Astrocyte of the cerebellum (primary cell): ENCODE measurements at regions not wholly inside any gene's neighbourhood (a gene's known extent, or its start where the extent isn't known, plus 50 kb on each side); places are given as distances from the start of the nearest gene placed in this dataset.

ENCODE experiments used
- DNase-seq: peaks from one replicate; pipeline ENCODE4 v3.0.0-alpha.2; 2011; ENCODE audit warnings: low read depth
- H3K4me3 ChIP-seq: 2 replicates; pipeline ENCODE4 v1.5.1; 2011; ENCODE audit warnings: mild to moderate bottlenecking, low read depth, low read length, moderate library complexity
- in situ Hi-C: cut with HindIII; loops from 2 replicates; pipeline ENCODE4 v1.10.0; 2017; ENCODE audit warnings: low sequenced_read_pairs
- TF ChIP-seq, protein P1 (sequence below): IDR thresholded peaks from 2 replicates; pipeline ENCODE4 v1.5.1; 2012; ENCODE audit warnings: low read length, low read depth, moderate library complexity, mild to moderate bottlenecking; ENCODE audit errors: missing control alignments

DNA sequence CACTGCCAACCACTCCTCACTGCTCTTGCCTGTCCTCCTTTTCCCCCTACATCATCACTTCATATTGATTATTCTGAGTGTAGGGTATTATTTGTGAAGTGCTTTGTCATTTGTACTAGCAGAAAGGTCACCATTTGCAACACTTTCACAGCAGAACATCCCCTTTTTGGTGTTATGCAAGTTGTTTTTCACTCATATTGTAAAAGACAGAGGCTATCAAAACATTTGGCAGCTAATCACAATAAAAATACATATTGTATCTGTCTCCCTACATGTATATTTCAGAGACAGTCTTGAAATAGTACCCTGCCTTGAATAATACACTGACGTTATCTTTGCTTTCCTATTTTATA lies 82.3 kb downstream of the ANXA1 start:
- TF ChIP-seq, protein P1, sequence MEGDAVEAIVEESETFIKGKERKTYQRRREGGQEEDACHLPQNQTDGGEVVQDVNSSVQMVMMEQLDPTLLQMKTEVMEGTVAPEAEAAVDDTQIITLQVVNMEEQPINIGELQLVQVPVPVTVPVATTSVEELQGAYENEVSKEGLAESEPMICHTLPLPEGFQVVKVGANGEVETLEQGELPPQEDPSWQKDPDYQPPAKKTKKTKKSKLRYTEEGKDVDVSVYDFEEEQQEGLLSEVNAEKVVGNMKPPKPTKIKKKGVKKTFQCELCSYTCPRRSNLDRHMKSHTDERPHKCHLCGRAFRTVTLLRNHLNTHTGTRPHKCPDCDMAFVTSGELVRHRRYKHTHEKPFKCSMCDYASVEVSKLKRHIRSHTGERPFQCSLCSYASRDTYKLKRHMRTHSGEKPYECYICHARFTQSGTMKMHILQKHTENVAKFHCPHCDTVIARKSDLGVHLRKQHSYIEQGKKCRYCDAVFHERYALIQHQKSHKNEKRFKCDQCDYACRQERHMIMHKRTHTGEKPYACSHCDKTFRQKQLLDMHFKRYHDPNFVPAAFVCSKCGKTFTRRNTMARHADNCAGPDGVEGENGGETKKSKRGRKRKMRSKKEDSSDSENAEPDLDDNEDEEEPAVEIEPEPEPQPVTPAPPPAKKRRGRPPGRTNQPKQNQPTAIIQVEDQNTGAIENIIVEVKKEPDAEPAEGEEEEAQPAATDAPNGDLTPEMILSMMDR, result no peak
- in situ Hi-C loops, result no loop called here
- H3K4me3 ChIP-seq, result no peak overlapping the region
- DNase-seq, result no peak

DNA sequence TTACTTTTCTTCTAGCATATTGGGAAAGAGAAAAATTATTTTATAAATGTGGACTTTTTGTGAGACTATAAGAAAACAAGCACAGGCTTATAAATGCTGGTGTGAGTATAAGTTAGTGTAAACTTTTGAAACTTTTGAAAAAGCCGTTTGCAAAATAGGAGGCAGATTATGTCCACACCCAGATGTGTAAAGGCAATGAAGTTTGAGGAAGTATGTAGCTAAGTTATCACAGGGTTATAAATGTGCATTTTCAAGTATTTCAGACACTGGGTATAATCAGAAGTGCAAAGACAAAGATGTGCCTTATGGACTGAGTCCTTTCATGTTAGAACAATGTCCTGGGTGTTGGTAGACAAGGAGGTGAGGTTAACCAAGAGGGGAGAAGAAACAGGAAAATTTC lies 85.5 kb downstream of the ANXA1 start:
- in situ Hi-C loops, result no loop called here
- no peak for DNase-seq

DNA sequence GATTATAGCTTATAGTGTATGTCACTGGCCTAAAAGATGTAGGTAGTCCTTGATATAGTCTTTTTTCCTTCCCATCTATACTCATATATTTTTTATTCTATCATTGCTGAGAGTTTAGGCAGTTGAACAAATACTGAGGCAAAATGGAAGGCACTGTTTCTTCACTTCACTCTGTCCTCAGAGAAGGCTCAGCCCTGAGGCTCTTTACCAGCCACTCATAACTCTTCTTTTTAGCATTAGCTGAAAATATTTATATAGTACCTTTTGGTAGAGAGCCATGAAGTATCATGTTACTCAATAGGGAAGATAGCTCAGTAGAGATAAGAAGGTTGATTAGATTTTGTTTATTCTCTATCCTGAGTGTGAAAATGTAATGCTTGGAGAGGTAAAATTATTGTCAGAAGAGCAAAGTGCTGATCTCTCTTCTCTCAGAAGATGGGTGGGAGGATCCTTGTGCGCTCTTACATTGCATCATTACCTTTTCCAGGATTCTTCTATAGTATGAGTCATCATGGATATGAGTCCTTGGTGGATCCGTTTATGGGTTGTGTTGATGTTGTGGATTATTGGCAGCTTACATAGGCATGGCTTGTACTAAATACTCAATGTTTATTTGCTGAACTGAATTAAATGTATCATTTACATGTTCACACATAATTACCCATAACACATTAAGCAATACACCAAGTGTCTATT lies 88.1 kb downstream of the ANXA1 start:
- H3K4me3 ChIP-seq, result no peak overlapping the region
- in situ Hi-C loops, result no loop called here
- TF ChIP-seq, protein P1, result no peak
- no peak for DNase-seq

More for the DNA sequence above, 85.5 kb downstream of the ANXA1 start:
- TF ChIP-seq, protein P1, result no peak
- H3K4me3 ChIP-seq, result no peak overlapping the region

DNA sequence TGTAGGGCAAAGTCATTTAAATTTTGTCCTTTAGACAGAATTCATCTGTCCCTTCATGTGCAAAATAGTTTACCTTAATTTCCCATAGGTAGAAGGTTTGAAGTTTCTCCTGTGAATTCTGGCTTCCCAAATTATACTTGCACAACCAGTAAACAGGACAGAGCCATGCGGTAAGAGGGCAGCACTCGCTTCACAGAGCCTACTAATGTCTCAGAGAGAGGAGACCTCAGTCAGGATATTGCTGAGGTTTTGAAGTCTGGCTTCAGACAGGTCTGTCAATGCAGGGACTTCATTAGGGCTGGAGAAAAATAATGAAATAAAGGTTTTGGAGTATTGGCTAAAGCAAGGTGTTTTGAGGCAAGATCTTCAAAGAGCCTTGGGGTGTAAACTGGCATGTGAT lies 91.4 kb downstream of the ANXA1 start:
- TF ChIP-seq, protein P1, result no peak
- no peak for DNase-seq
- in situ Hi-C loops, result no loop called here

DNA sequence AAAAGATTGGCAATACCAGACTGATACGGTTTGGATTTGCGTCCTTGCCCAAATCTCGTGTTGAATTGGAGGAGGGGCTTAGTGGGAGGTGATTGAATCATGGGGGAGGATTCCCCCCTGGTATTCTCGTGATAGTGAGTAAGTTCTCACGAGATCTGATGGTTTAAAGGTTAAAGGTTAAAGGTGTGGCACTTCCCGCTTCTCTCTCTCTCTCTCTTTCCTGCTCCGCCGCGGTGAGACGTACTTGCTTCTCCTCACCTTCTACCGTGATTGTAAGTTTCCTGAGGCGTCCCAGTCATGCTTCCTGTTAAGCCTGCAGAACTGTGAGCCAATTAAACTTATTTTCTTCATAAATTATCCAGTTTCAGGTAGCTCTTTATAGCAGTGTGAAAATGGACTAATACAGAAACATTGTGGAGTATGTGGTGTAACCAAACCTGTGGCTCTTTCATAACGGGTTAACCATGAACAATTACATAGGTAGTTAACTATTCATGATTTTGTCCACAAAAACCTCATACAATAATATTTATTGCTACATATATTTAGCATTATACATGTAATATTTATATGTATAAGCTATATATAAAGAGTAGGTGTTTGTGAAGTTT lies 107.5 kb downstream of the ANXA1 start:
- in situ Hi-C loops, result no loop called here
- TF ChIP-seq, protein P1, result no peak
- DNase-seq, result no peak
- no peak overlapping the region for H3K4me3 ChIP-seq

More for the DNA sequence above, 91.4 kb downstream of the ANXA1 start:
- no peak overlapping the region for H3K4me3 ChIP-seq

DNA sequence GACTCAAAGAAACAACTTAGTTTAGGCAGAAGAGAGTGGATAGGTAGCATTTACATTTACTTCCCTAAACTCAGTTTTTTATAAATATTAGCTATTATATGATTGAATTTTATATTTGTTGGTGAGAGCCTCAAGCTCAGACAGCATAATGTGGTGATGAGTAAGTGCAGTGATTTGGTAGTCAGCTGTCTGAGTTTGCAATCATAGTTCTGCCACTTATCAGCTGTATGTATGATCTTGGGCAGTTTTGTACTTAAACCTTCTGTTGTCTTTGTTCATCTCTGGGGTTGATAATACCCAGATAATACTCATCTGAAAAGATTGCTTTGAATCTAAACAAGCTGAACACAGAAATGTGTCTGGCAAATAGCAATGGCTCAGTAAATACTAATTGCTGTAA lies 108.8 kb downstream of the ANXA1 start:
- TF ChIP-seq, protein P1, result no peak
- no peak overlapping the region for H3K4me3 ChIP-seq
- in situ Hi-C loops, result no loop called here
- no peak for DNase-seq
